MM.1S (cell line): ENCODE measurements at regions not wholly inside any gene's neighbourhood (a gene's known extent, or its start where the extent isn't known, plus 50 kb on each side); places are given as distances from the start of the nearest gene placed in this dataset.
"Not testable (repeated sequence)": the region's sequence is repeated elsewhere in the genome, so short reads cannot be mapped to it uniquely, and the experiment has no call there.

Experiments
- DNase-seq: peaks from one replicate; pipeline ENCODE4 v3.0.0-alpha.2; 2015
- H2AFZ ChIP-seq: fragments of 300-600 bp; sonication (generic); 2 replicates; pipeline ENCODE4 v1.6.0; 2016; ENCODE audit warnings: antibody characterized with exemption, low read length
- H3F3A ChIP-seq: fragments of 300-600 bp; sonication (generic); 2 replicates; pipeline ENCODE4 v1.6.1; 2016; ENCODE audit warnings: mild to moderate bottlenecking, antibody characterized with exemption, low read length, moderate library complexity, mixed read lengths; ENCODE audit not compliant: insufficient read depth
- H3K27ac ChIP-seq: fragments of 300-600 bp; sonication (generic); 2 replicates; pipeline ENCODE4 v1.5.1; 2016; ENCODE audit warnings: mild to moderate bottlenecking, low read length
- H3K27me3 ChIP-seq: fragments of 300-600 bp; sonication (generic); replicated peaks from 2 replicates; pipeline ENCODE4 v1.6.0; 2016; ENCODE audit warnings: low read length; ENCODE audit not compliant: insufficient read depth
- H3K36me3 ChIP-seq: fragments of 300-600 bp; sonication (generic); replicated peaks from 2 replicates; pipeline ENCODE4 v1.6.1; 2016; ENCODE audit warnings: mild to moderate bottlenecking, low read length, mixed read lengths; ENCODE audit not compliant: insufficient read depth
- H3K4me1 ChIP-seq: fragments of 300-600 bp; sonication (generic); 2 replicates; pipeline ENCODE4 v1.6.1; 2016; ENCODE audit warnings: low read length, mixed read lengths
- H3K4me2 ChIP-seq: fragments of 300-600 bp; sonication (generic); 2 replicates; pipeline ENCODE4 v1.6.0; 2016; ENCODE audit warnings: low read depth, low read length
- H3K4me3 ChIP-seq: fragments of 300-600 bp; sonication (generic); 2 replicates; pipeline ENCODE4 v1.5.1; 2016; ENCODE audit warnings: low read length, mixed read lengths
- H3K79me2 ChIP-seq: fragments of 300-600 bp; sonication (generic); 2 replicates; pipeline ENCODE4 v1.6.1; 2016; ENCODE audit warnings: mixed run types, low read length, mixed read lengths
- H3K9ac ChIP-seq: fragments of 300-600 bp; sonication (generic); 2 replicates; pipeline ENCODE4 v1.6.1; 2016; ENCODE audit warnings: low read length, mixed read lengths
- H3K9me2 ChIP-seq: fragments of 300-600 bp; sonication (generic); replicated peaks from 2 replicates; pipeline ENCODE4 v1.6.1; 2016; ENCODE audit warnings: mild to moderate bottlenecking, low read length, mixed read lengths; ENCODE audit not compliant: insufficient read depth
- H3K9me3 ChIP-seq: fragments of 300-600 bp; sonication (generic); replicated peaks from 2 replicates; pipeline ENCODE4 v1.6.1; 2016; ENCODE audit warnings: mild to moderate bottlenecking, low read length, mixed read lengths; ENCODE audit not compliant: insufficient read depth
- H4K20me1 ChIP-seq: fragments of 300-600 bp; sonication (generic); 2 replicates; pipeline ENCODE4 v1.6.1; 2016; ENCODE audit warnings: mild to moderate bottlenecking, low read length, moderate library complexity, mixed read lengths; ENCODE audit not compliant: insufficient read depth
- EZH2 ChIP-seq: fragments of 300-600 bp; sonication (generic); optimal IDR thresholded peaks from 2 replicates; pipeline ENCODE3; 2017; ENCODE audit warnings: low read depth, mild to moderate bottlenecking, antibody characterized with exemption, low read length, mixed read lengths
- EZH2phosphoT487 ChIP-seq: fragments of 300-600 bp; sonication (generic); IDR thresholded peaks from 2 replicates; pipeline ENCODE4 v1.6.1; 2018; ENCODE audit warnings: antibody characterized with exemption, low read length
- TF ChIP-seq, protein P1 (sequence below): fragments of 300-600 bp; sonication (generic); IDR thresholded peaks from 2 replicates; pipeline ENCODE4 v1.5.1; 2016; ENCODE audit warnings: antibody characterized with exemption, low read length, mixed read lengths

DNA sequence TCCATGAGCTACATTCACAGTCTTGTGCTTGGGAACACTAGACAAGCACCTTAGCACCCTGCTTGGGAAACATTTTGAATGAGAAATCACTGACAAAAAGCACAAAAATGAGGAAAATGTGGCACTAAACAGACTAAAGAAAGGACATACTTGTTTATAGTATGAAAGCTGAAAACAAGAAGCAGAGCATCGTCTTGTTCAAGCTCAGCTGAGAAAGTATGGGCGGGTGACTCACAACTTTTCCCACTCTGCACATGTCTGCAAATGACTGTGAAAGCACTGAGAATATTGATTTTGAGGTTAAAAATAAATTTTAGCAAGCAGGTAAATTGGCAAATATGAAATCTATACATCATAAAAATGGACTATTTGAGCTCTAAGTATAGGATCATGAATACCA lies 725.3 kb downstream of the COL12A1 start:
- no peak for DNase-seq
- Histone ChIP-seq H3K9me3 (no peaks in the 10 kb centered on the region), H2AFZ (no peak overlapping the region), H3K79me2 (no peaks in the 10 kb centered on the region), H4K20me1 (no peaks in the 10 kb centered on the region), H3K4me1 (no peaks in the 10 kb centered on the region), H3K27me3 (no peaks in the 10 kb centered on the region), H3K9me2 (no peaks in the 10 kb centered on the region), H3K27ac (no peak overlapping the region), H3F3A (no peaks in the 10 kb centered on the region), H3K36me3 (no peaks in the 10 kb centered on the region), H3K4me2 (no peak overlapping the region), H3K4me3 (no peak overlapping the region), H3K9ac (no peak overlapping the region)
- TF ChIP-seq EZH2phosphoT487 (no peak), EZH2 (no peak)
- TF ChIP-seq, protein P1, sequence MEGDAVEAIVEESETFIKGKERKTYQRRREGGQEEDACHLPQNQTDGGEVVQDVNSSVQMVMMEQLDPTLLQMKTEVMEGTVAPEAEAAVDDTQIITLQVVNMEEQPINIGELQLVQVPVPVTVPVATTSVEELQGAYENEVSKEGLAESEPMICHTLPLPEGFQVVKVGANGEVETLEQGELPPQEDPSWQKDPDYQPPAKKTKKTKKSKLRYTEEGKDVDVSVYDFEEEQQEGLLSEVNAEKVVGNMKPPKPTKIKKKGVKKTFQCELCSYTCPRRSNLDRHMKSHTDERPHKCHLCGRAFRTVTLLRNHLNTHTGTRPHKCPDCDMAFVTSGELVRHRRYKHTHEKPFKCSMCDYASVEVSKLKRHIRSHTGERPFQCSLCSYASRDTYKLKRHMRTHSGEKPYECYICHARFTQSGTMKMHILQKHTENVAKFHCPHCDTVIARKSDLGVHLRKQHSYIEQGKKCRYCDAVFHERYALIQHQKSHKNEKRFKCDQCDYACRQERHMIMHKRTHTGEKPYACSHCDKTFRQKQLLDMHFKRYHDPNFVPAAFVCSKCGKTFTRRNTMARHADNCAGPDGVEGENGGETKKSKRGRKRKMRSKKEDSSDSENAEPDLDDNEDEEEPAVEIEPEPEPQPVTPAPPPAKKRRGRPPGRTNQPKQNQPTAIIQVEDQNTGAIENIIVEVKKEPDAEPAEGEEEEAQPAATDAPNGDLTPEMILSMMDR, result no peak

DNA sequence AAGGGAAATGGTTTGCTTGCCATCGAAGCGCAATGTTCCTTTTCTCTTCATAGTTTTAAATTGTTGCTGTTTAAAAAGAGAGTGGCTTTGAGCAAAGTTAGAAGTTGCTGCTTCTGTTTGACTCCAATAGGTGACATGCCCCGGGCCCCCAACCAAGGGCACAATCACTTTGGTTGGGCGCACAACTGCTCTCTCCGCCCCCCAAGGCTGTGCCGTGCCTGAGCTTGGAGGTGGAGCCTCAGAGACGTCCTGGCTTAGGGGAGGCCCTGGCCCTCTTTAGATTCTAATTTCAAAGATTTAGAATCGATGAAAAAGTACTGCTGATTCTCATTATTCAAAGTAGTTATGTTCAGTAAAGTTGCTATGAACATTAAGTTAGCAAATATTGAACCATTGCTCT lies 725.9 kb downstream of the COL12A1 start:
- no peaks in the 10 kb centered on the region for H3K9me3 ChIP-seq
- no peaks in the 10 kb centered on the region for H3K79me2 ChIP-seq
- H3K4me2 ChIP-seq, result no peak overlapping the region
- no peaks in the 10 kb centered on the region for H3K4me1 ChIP-seq
- H3K9me2 ChIP-seq, result no peaks in the 10 kb centered on the region
- H3F3A ChIP-seq, result no peaks in the 10 kb centered on the region
- no peak for DNase-seq
- H3K36me3 ChIP-seq, result no peaks in the 10 kb centered on the region
- no peak overlapping the region for H2AFZ ChIP-seq
- TF ChIP-seq, protein P1, result no peak
- no peak for TF ChIP-seq EZH2
- no peak for TF ChIP-seq EZH2phosphoT487
- no peaks in the 10 kb centered on the region for H3K27me3 ChIP-seq
- H3K9ac ChIP-seq, result no peak overlapping the region
- H3K4me3 ChIP-seq, result no peak overlapping the region
- H4K20me1 ChIP-seq, result no peaks in the 10 kb centered on the region
- H3K27ac ChIP-seq, result no peak overlapping the region

DNA sequence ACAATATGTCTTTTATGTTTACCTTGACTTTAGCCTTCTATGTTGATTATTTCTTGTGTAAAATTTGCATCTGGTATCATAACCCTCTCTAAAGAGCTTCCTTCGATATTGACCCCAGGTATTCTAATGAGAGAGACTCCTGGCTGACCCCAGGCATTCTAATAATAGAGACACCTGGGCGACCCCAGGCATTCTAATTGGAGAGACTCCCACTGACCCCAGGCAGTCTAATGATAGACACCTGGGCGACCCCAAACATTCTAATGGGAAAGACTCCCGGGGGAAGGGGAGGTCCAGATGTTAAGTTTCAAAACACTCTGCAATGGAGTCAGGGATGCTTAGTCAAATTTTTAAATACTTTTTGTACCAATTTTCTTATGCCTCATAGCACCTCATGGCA lies 726.4 kb downstream of the COL12A1 start:
- no peaks in the 10 kb centered on the region for H3K79me2 ChIP-seq
- H3K27me3 ChIP-seq, result no peaks in the 10 kb centered on the region
- H4K20me1 ChIP-seq, result no peaks in the 10 kb centered on the region
- no peaks in the 10 kb centered on the region for H3F3A ChIP-seq
- no peak overlapping the region for H2AFZ ChIP-seq
- no peaks in the 10 kb centered on the region for H3K9me3 ChIP-seq
- TF ChIP-seq EZH2 (no peak), EZH2phosphoT487 (no peak)
- TF ChIP-seq, protein P1, result no peak
- H3K4me1 ChIP-seq, result no peaks in the 10 kb centered on the region
- no peaks in the 10 kb centered on the region for H3K9me2 ChIP-seq
- no peak overlapping the region for H3K27ac ChIP-seq
- no peak overlapping the region for H3K4me2 ChIP-seq
- no peak overlapping the region for H3K9ac ChIP-seq
- no peaks in the 10 kb centered on the region for H3K36me3 ChIP-seq
- H3K4me3 ChIP-seq, result no peak overlapping the region
- no peak for DNase-seq

DNA sequence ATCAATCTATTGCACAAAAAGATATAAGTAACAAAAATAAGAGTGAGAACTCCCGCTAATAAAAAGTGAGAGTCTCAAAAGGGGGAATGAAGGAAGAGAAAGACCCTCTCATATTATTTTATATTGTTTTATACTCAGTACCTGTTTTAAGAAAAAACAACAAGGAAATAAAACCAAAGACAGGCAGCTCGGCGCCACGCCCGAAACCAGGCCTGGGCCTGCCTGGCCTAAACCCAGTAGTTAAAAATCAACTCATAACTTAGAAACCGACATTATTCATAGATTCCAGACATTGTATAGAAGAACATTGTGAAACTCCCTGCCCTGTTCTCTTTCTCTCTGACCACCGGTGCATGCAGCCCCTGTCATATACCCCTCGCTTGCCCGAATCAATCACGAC lies 731.8 kb downstream of the COL12A1 start:
- not testable (repeated sequence) for H3K9me2 ChIP-seq, H2AFZ ChIP-seq, H3K27ac ChIP-seq, H3K27me3 ChIP-seq, H3K36me3 ChIP-seq, H3K9ac ChIP-seq, H4K20me1 ChIP-seq, H3K4me3 ChIP-seq, H3K4me2 ChIP-seq, H3F3A ChIP-seq, DNase-seq, H3K4me1 ChIP-seq, H3K9me3 ChIP-seq, H3K79me2 ChIP-seq

DNA sequence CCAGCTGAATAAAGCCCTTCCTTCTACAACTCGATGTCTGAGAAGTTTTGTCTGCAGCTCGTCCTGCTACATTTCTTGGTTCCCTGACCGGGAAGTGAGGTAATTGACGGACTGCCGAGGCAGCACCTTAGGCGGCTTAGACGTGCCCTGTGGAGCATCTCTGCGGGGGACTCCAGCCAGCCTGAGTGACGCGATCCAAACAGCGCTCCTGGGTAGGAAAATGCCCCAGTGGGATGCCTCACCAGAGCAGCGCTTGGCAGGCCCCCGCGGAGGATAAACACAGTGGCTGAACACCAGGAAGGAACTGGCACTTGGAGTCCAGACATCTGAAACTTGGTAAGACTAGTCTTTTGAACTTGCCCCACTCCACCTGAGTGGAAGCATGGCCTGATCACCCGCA lies 737.3 kb downstream of the COL12A1 start:
- H3F3A ChIP-seq, H2AFZ ChIP-seq, H3K9me3 ChIP-seq, H3K9me2 ChIP-seq, H3K27me3 ChIP-seq, DNase-seq, H3K79me2 ChIP-seq, H3K9ac ChIP-seq, H3K4me3 ChIP-seq, H4K20me1 ChIP-seq, H3K4me1 ChIP-seq, H3K27ac ChIP-seq, H3K36me3 ChIP-seq, H3K4me2 ChIP-seq: not testable (repeated sequence)
